ENCODE measurements at regions not wholly inside any gene's neighbourhood (a gene's known extent, or its start where the extent isn't known, plus 50 kb on each side); places are given as distances from the start of the nearest gene placed in this dataset.

GRCh38 chr7:45257284-45257683 lies 99.7 kb downstream of the RAMP3 start:
- no peak for TF ChIP-seq GABPA (IDR thresholded peaks at IDR 0.05; ENCODE audit: low read depth)
- Histone ChIP-seq H3K27me3 (ENCODE audit: insufficient read depth, poor library complexity, severe bottlenecking) (no peaks in the 10 kb centered on the region), H3K27ac (replicated peaks) (no peak overlapping the region), H3K4me3 (replicated peaks; ENCODE audit: insufficient read depth, low read length) (no peak overlapping the region)
- DNase-seq (ENCODE audit: low read depth in 1 of 2, low spot score in 1 of 2), result no peak

GRCh38 chr7:45258533-45259226 lies 101.1 kb downstream of the RAMP3 start:
- Histone ChIP-seq H3K27ac (replicated peaks) (no peak overlapping the region), H3K4me3 (replicated peaks; ENCODE audit: insufficient read depth, low read length) (no peak overlapping the region), H3K27me3 (ENCODE audit: insufficient read depth, poor library complexity, severe bottlenecking) (no peaks in the 10 kb centered on the region)
- no peak for TF ChIP-seq GABPA (IDR thresholded peaks at IDR 0.05; ENCODE audit: low read depth)
- no peak for TF ChIP-seq SPI1 (IDR thresholded peaks at IDR 0.05; ENCODE audit: borderline replicate concordance, low read depth)
- no peak for TF ChIP-seq POLR2AphosphoS5 (IDR thresholded peaks at IDR 0.05; ENCODE audit: low read depth)
- TF ChIP-seq, protein P1, sequence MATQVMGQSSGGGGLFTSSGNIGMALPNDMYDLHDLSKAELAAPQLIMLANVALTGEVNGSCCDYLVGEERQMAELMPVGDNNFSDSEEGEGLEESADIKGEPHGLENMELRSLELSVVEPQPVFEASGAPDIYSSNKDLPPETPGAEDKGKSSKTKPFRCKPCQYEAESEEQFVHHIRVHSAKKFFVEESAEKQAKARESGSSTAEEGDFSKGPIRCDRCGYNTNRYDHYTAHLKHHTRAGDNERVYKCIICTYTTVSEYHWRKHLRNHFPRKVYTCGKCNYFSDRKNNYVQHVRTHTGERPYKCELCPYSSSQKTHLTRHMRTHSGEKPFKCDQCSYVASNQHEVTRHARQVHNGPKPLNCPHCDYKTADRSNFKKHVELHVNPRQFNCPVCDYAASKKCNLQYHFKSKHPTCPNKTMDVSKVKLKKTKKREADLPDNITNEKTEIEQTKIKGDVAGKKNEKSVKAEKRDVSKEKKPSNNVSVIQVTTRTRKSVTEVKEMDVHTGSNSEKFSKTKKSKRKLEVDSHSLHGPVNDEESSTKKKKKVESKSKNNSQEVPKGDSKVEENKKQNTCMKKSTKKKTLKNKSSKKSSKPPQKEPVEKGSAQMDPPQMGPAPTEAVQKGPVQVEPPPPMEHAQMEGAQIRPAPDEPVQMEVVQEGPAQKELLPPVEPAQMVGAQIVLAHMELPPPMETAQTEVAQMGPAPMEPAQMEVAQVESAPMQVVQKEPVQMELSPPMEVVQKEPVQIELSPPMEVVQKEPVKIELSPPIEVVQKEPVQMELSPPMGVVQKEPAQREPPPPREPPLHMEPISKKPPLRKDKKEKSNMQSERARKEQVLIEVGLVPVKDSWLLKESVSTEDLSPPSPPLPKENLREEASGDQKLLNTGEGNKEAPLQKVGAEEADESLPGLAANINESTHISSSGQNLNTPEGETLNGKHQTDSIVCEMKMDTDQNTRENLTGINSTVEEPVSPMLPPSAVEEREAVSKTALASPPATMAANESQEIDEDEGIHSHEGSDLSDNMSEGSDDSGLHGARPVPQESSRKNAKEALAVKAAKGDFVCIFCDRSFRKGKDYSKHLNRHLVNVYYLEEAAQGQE (IDR thresholded peaks at IDR 0.05; ENCODE audit: insufficient replicate concordance, low read depth), result no peak
- TF ChIP-seq, protein P2, sequence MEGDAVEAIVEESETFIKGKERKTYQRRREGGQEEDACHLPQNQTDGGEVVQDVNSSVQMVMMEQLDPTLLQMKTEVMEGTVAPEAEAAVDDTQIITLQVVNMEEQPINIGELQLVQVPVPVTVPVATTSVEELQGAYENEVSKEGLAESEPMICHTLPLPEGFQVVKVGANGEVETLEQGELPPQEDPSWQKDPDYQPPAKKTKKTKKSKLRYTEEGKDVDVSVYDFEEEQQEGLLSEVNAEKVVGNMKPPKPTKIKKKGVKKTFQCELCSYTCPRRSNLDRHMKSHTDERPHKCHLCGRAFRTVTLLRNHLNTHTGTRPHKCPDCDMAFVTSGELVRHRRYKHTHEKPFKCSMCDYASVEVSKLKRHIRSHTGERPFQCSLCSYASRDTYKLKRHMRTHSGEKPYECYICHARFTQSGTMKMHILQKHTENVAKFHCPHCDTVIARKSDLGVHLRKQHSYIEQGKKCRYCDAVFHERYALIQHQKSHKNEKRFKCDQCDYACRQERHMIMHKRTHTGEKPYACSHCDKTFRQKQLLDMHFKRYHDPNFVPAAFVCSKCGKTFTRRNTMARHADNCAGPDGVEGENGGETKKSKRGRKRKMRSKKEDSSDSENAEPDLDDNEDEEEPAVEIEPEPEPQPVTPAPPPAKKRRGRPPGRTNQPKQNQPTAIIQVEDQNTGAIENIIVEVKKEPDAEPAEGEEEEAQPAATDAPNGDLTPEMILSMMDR (IDR thresholded peaks at IDR 0.05; ENCODE audit: insufficient read depth, low read length), result no peak
- no peak for DNase-seq (ENCODE audit: low read depth in 1 of 2, low spot score in 1 of 2)

GRCh38 chr7:45259227-45259596 lies 101.6 kb downstream of the RAMP3 start:
- no peak for DNase-seq (ENCODE audit: low read depth in 1 of 2, low spot score in 1 of 2)
- Histone ChIP-seq H3K27ac (replicated peaks) (no peak overlapping the region), H3K4me3 (replicated peaks; ENCODE audit: insufficient read depth, low read length) (no peak overlapping the region), H3K27me3 (ENCODE audit: insufficient read depth, poor library complexity, severe bottlenecking) (no peaks in the 10 kb centered on the region)
- no peak for TF ChIP-seq GABPA (IDR thresholded peaks at IDR 0.05; ENCODE audit: low read depth)
- no peak for TF ChIP-seq SPI1 (IDR thresholded peaks at IDR 0.05; ENCODE audit: borderline replicate concordance, low read depth)
- TF ChIP-seq, protein P2 (IDR thresholded peaks at IDR 0.05; ENCODE audit: insufficient read depth, low read length), result no peak

- no peak for TF ChIP-seq GABPA (IDR thresholded peaks at IDR 0.05; ENCODE audit: low read depth)
- TF ChIP-seq, protein P2 (IDR thresholded peaks at IDR 0.05; ENCODE audit: insufficient read depth, low read length), result peak; percentile 99
- H3K4me3 ChIP-seq (replicated peaks; ENCODE audit: insufficient read depth, low read length), result no peak overlapping the region
- peak; percentile 22 to 44 for DNase-seq (ENCODE audit: low read depth in 1 of 2, low spot score in 1 of 2)
Observed at GRCh38 chr7:45259966-45260646, 102.5 kb downstream of the RAMP3 start.

DNA sequence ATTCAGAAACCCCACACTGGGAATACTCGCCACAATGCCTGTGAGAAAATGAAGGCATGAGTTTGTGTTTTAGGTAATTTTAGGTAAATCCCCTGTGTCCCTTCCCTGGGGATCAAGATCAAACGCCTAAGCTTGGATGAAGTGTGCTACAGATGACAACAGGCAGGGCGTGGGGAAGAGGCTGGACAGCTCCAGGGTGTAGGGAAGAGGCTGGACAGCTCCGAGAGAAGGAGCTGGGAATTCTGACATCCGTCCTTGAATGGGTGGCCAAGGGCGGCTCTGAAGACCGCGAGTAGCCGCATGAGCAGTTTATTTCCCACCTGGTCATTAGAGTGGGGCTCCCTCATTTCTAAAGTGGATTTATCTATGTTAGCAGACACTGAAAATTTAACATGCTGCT lies 109.7 kb downstream of the RAMP3 start:
- TF ChIP-seq SPI1 (IDR thresholded peaks at IDR 0.05; ENCODE audit: borderline replicate concordance, low read depth) (no peak), GABPA (IDR thresholded peaks at IDR 0.05; ENCODE audit: low read depth) (no peak), POLR2AphosphoS5 (IDR thresholded peaks at IDR 0.05; ENCODE audit: low read depth) (no peak)
- TF ChIP-seq, protein P1 (IDR thresholded peaks at IDR 0.05; ENCODE audit: insufficient replicate concordance, low read depth), result peak; percentile 81
- TF ChIP-seq, protein P2 (IDR thresholded peaks at IDR 0.05; ENCODE audit: insufficient read depth, low read length), result no peak
- no peak for DNase-seq (ENCODE audit: low read depth in 1 of 2, low spot score in 1 of 2)
- H3K27me3 ChIP-seq (ENCODE audit: insufficient read depth, poor library complexity, severe bottlenecking), result peaks cover 2% of the 10 kb centered on the region
- H3K27ac ChIP-seq (replicated peaks), result no peak overlapping the region
- no peak overlapping the region for H3K4me3 ChIP-seq (replicated peaks; ENCODE audit: insufficient read depth, low read length)

More at GRCh38 chr7:45259966-45260646, 102.5 kb downstream of the RAMP3 start:
- Histone ChIP-seq H3K27ac (replicated peaks) (no peak overlapping the region), H3K27me3 (ENCODE audit: insufficient read depth, poor library complexity, severe bottlenecking) (no peaks in the 10 kb centered on the region)
